Neural progenitor cell (in vitro differentiated cells): ENCODE measurements at regions not wholly inside any gene's neighbourhood (a gene's known extent, or its start where the extent isn't known, plus 50 kb on each side); places are given as distances from the start of the nearest gene placed in this dataset.

ENCODE experiments used
- EZH2 ChIP-seq: fragments of 200-600 bp; sonication (generic); IDR thresholded peaks from 2 replicates; pipeline ENCODE4 v1.6.1; 2017; ENCODE audit warnings: antibody characterized with exemption, mild to moderate bottlenecking, moderate library complexity
- TF ChIP-seq, protein P1 (sequence below): fragments of 200-600 bp; sonication (generic); IDR thresholded peaks from 2 replicates; pipeline ENCODE4 v1.5.1; 2017; ENCODE audit warnings: antibody characterized with exemption, mild to moderate bottlenecking

DNA sequence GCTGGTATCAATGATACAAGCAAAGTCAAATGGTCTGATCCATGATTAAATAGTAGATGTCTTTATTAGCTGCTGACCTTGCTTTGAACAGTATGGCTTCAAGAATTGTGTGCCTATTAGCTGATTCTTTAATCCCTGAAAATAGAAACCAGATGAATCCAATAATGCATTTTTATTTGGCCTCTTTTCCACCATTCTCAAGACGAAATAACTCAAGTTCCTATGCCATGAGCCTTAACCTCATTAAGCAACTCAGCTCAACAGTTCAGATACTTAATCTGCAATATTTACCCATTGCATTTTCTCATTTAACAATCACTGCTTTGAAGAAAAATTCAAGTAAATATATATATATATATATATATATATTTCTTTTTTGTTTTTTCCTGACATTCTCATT, 588.6 kb upstream of the MEF2C start:
- no peak for TF ChIP-seq EZH2
- TF ChIP-seq, protein P1, sequence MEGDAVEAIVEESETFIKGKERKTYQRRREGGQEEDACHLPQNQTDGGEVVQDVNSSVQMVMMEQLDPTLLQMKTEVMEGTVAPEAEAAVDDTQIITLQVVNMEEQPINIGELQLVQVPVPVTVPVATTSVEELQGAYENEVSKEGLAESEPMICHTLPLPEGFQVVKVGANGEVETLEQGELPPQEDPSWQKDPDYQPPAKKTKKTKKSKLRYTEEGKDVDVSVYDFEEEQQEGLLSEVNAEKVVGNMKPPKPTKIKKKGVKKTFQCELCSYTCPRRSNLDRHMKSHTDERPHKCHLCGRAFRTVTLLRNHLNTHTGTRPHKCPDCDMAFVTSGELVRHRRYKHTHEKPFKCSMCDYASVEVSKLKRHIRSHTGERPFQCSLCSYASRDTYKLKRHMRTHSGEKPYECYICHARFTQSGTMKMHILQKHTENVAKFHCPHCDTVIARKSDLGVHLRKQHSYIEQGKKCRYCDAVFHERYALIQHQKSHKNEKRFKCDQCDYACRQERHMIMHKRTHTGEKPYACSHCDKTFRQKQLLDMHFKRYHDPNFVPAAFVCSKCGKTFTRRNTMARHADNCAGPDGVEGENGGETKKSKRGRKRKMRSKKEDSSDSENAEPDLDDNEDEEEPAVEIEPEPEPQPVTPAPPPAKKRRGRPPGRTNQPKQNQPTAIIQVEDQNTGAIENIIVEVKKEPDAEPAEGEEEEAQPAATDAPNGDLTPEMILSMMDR: no peak
